ENCODE measurements at regions not wholly inside any gene's neighbourhood (a gene's known extent, or its start where the extent isn't known, plus 50 kb on each side); places are given as distances from the start of the nearest gene placed in this dataset.
A peak's percentile ranks its signal among the peaks of the same experiment; 100 is the strongest.
"Not testable (repeated sequence)": the region's sequence is repeated elsewhere in the genome, so short reads cannot be mapped to it uniquely, and the experiment has no call there.

- DNase-seq (ENCODE audit: low spot score), result no peak
Measured at GRCh38 chr13:93017493-93018112, 209.0 kb upstream of the GPC6 start.

GRCh38 chr13:93023929-93024328 is 202.7 kb upstream of the GPC6 start:
- DNase-seq (ENCODE audit: low spot score), result no peak

- no peak for DNase-seq (ENCODE audit: low spot score)
Measured at GRCh38 chr13:93025984-93026383, 200.6 kb upstream of the GPC6 start.

DNA sequence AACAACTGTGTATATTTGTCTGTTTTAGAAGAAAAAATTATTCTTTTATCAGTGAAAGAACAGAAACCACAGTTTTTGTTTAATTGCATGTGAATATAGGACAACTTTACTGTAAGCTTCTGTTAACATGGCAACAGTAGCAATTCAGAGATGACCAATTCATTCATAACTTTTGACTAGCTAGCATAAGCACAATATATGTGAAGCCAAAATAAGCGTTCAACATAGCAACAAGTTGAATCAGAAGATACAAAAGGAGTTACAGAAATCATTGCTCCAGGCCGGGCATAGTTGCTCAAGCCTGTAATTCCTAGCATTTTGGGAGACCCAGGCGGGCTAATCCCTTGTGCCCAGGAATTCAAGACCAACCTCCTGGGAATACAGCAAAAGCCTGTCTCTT is 197.1 kb upstream of the GPC6 start:
- DNase-seq (ENCODE audit: low spot score), result no peak

- no peak for DNase-seq (ENCODE audit: low spot score)
Measured at GRCh38 chr13:93036380-93036779, 190.2 kb upstream of the GPC6 start.

- no peak for DNase-seq (ENCODE audit: low spot score)
Measured at GRCh38 chr13:93037780-93038179, 188.8 kb upstream of the GPC6 start.

- DNase-seq (ENCODE audit: low spot score), result no peak
Measured at GRCh38 chr13:93038187-93038586, 188.4 kb upstream of the GPC6 start.

GRCh38 chr13:93039131-93039530 is 187.5 kb upstream of the GPC6 start:
- no peak for DNase-seq (ENCODE audit: low spot score)

- DNase-seq (ENCODE audit: low spot score), result not testable (repeated sequence)
Measured at GRCh38 chr13:93041566-93041965, 185.0 kb upstream of the GPC6 start.

GRCh38 chr13:93045836-93046235 is 180.8 kb upstream of the GPC6 start:
- DNase-seq (ENCODE audit: low spot score), result peak; percentile 4

DNA sequence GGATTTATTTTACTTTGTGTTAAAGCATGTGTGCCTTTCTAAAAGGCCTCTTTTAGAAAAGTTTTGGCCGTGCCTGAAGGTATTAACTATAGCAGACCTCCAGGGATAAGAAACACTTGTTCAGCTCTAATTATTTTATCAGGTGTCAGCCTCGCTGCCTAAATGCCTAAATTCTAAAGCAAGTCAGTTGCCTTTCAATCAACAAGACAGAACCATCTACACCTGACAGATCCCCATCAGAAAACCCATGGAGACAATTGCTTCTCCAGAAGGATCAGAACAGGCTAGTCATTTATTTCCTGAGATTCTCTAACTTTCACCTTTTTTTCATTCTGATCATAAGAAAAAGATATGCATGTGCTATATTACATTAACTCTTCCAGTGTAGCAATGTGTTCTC is 171.4 kb upstream of the GPC6 start:
- DNase-seq (ENCODE audit: low spot score), result no peak

- no peak for DNase-seq (ENCODE audit: low spot score)
Measured at GRCh38 chr13:93058301-93058700, 168.3 kb upstream of the GPC6 start.

- no peak for DNase-seq (ENCODE audit: low spot score)
Measured at GRCh38 chr13:93060144-93060543, 166.5 kb upstream of the GPC6 start.

GRCh38 chr13:93066187-93066586 is 160.4 kb upstream of the GPC6 start:
- peak; percentile 57 for DNase-seq (ENCODE audit: low spot score)

DNA sequence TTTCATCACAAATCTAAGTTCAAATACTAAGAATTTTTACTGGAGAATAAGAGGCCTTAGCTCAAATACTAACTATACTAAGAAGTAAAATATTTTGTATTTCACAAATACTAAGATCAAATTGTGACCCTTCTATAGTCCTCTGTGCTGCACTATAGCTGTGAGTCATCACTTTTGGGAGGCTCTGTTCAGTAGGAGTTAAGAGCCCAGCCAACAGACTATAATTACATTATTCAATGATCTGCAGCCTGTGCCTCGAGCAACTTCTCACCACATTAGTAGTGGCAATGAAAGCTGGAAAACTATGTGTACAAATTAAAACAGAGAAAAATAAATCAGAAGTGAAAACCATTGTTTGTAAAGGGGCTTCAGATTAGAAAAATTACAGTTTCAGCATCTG is 147.3 kb upstream of the GPC6 start:
- peak; percentile 9 for DNase-seq (ENCODE audit: low spot score)

DNA sequence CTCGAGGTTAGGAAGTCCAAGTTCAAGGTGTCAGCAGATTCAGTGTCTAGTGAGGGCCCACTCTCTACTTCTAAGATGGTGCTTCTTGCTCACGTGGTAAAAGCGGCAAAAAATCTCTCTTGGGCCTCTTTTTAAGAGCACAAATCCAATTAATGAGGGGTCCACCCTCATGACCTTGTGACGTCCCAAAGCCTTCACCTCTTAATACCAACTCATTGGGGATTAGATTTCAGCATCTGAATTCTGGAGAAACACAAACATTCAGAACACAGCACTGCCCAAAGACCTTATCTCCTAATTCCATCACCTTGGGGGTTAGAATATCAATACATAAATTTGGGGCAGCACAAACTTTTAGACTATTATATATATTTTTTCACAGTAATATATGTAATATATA is 146.4 kb upstream of the GPC6 start:
- DNase-seq (ENCODE audit: low spot score), result no peak

DNA sequence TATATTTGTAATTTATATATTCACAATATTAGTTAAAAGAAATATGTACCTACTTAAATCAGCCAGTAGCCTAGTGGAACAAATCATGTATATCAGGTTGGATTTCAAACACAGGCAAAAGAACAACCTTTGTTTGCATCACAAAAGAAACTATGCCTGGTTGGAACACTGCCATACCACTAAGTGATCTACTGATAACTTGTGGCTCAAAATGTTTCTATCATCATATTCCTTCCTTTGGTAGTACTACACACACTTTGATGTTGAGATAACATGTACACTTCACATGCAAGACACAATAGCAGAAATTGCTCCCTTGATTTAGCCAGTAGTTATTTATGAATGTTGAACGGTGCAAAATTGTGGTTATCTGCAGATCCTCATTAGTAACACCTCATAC is 146.0 kb upstream of the GPC6 start:
- DNase-seq (ENCODE audit: low spot score), result peak; percentile 75

- DNase-seq (ENCODE audit: low spot score), result no peak
Measured at GRCh38 chr13:93086329-93086728, 140.3 kb upstream of the GPC6 start.

DNA sequence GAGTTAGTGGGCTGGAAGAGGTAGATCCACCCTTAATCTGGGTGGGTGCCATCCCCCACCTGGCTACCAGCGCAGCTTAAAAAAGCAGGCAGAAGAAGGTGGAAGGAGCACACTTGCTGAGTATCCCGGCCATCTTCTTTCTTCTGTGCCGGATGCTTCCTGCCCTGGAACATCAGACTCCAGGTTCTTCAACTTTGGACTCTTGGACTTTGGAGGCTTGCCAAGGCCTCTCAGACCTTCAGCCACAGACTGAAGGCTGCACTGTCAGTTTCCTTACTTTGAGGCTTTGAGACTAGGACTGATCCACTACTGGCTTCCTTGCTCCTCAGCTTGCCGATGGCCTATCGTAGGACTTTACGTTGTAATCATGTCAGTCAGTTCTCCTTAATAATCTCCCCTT is 127.6 kb upstream of the GPC6 start:
- no peak for DNase-seq (ENCODE audit: low spot score)

DNA sequence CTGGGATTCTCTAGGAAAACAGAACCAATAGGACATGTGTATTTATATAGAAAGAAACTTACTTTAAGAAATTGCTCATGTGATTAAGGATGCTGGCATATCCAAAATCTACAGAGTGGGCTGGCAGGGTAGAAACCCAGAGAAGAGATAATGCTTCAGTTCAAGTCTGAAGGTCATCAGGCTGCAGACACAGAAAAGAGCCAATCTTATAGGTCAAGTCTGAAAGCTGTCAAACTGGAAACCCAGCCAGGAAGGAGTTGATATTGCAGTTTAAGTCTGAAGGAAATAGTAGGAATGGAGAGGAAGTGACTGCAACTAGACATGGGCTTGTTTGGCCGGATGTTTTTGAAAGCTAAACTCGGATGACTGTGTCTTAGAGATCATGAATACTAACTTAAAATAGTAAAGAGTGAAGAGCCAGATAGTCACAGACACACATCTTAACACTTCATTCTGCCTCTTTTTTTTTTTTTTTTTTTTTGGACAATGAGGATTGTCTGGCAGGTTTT is 125.3 kb upstream of the GPC6 start:
- no peak for DNase-seq (ENCODE audit: low spot score)

GRCh38 chr13:93104270-93104669 is 122.3 kb upstream of the GPC6 start:
- DNase-seq (ENCODE audit: low spot score), result no peak

GRCh38 chr13:93108111-93108601 is 118.5 kb upstream of the GPC6 start:
- DNase-seq (ENCODE audit: low spot score), result peak; percentile 8

DNA sequence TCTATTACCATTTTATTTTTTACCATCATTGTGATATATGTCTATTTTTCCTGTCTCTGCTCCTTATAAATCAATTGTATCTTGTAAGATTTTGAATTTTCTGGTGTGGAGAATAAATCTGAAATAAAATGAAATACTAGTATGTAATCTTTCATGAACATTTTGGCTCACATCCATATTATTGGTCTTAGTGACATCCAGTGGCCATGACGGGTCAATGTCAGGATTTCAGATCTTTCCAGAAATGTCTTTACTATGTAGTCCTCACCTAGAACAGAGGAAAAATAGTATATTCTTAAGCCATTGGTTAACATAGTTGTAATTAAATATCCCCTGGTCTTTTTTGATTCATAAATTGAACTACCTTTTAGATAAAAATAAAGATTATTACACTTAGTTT is 109.8 kb upstream of the GPC6 start:
- no peak for DNase-seq (ENCODE audit: low spot score)

DNA sequence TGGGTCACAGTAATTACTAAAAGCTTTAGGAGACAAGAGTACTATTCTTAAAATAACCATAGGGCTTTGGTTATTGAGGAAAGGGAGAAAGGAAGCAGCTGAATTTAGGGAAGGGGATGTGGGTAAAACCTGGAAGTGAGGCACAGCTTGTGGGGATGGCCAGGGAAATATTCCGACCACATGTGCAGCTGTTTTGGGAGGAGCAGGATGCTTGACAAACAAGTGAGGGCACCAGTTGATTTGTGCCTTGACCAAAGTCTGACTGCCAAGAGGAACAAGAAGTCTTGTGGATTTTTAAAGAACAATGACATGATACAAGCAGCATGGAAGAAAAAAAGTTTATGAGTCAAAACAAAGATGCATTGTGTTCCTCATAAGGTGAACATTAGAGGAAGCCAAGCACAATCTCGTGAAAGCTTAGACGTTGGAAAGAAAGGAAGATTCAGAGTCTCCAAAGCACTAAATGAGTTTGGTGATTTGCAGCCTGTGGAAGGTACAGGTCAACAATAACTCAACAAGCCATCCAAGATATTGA is 108.5 kb upstream of the GPC6 start:
- DNase-seq (ENCODE audit: low spot score), result no peak

All from A172 (cell line).